Small intestine (tissue), 7 donors: ENCODE measurements at regions not wholly inside any gene's neighbourhood (a gene's known extent, or its start where the extent isn't known, plus 50 kb on each side); places are given as distances from the start of the nearest gene placed in this dataset.

Experiments
- DNase-seq, 2 donors: peaks; one replicate each; pipeline versions ENCODE4 v3.0.0 to v3.0.0-alpha.2; 2013
- FAIRE-seq: peaks from 2 replicates; lab custom pipeline; 2012; peaks lifted over from hg19 to GRCh38; lab: Jason Lieb, UNC
- H3K27ac ChIP-seq, 3 donors: one replicate each; pipeline ENCODE4 v1.5.1; 2013; ENCODE audit warnings: low read length in 2 of 3, mild to moderate bottlenecking in 2 of 3, control low read depth in 1 of 3, inconsistent platforms in 1 of 3, low read depth in 1 of 3, moderate library complexity in 1 of 3
- H3K27me3 ChIP-seq, 3 donors: one replicate each; pipeline ENCODE4 v1.6.1; 2013; ENCODE audit warnings: low read length in 3 of 3, inconsistent platforms in 1 of 3; ENCODE audit not compliant: control insufficient read depth in 3 of 3, insufficient read depth in 3 of 3
- H3K36me3 ChIP-seq, 3 donors: one replicate each; pipeline ENCODE4 v1.6.1; 2013; ENCODE audit warnings: low read length in 3 of 3, inconsistent platforms in 1 of 3, low read depth in 1 of 3, mild to moderate bottlenecking in 1 of 3, moderate library complexity in 1 of 3; ENCODE audit not compliant: control insufficient read depth in 3 of 3, insufficient read depth in 2 of 3
- H3K4me1 ChIP-seq, 3 donors: one replicate each; pipeline ENCODE4 v1.6.1; 2013; ENCODE audit warnings: low read length in 2 of 3, inconsistent platforms in 1 of 3, low read depth in 1 of 3, mild to moderate bottlenecking in 1 of 3, moderate library complexity in 1 of 3; ENCODE audit not compliant: control insufficient read depth in 3 of 3, insufficient read depth in 2 of 3
- H3K4me3 ChIP-seq, 3 donors: one replicate each; pipeline ENCODE4 v1.5.1; 2013; ENCODE audit warnings: low read length in 3 of 3, control low read depth in 1 of 3, inconsistent platforms in 1 of 3, low read depth in 1 of 3, mild to moderate bottlenecking in 1 of 3, moderate library complexity in 1 of 3
- H3K9me3 ChIP-seq, 2 donors: one replicate each; pipeline ENCODE4 v1.6.1; 2013; ENCODE audit warnings: low read depth in 1 of 2, low read length in 1 of 2; ENCODE audit not compliant: control insufficient read depth in 2 of 2, insufficient read depth in 1 of 2
- WGBS, 3 donors: extraction: QIAGEN DNeasy Blood & Tissue Kit; methylation state at CpG; one replicate each; pipeline ENCODE4 v1.1.7; 2013; 5-methylcytosine and 5-hydroxymethylcytosine counted together
- donor health status: healthy with polysubstance abuse.
- donor health status: control.
- donor health status: control.
- donor health status: Bipolar disorder and iron deficiency.
- donor health status: healthy.

- WGBS, 3 donors = 42 to 70% (median 52%) methylated on average over 3 of the region's 3 CpGs
- Histone ChIP-seq H3K4me3 (no peak overlapping the region), H3K36me3 (no peaks in the 10 kb centered on the region), H3K27ac (no peak overlapping the region), H3K27me3 (no peaks in the 10 kb centered on the region), H3K9me3 (no peaks in the 10 kb centered on the region), H3K4me1 (no peaks in the 10 kb centered on the region)
- no peak for FAIRE-seq
- DNase-seq = no peak
Observed at GRCh38 chr2:19111354-19111753, 247.1 kb downstream of the OSR1 start.

- no peaks in the 10 kb centered on the region for H3K4me1 ChIP-seq
- H3K27ac ChIP-seq = no peak overlapping the region
- no peaks in the 10 kb centered on the region for H3K36me3 ChIP-seq
- 93 to 98% (median 94%) methylated on average over 5 of the region's 5 CpGs for WGBS, 3 donors
- DNase-seq (no peak), FAIRE-seq (no peak)
- no peak overlapping the region for H3K4me3 ChIP-seq
- no peaks in the 10 kb centered on the region for H3K27me3 ChIP-seq
- no peaks in the 10 kb centered on the region for H3K9me3 ChIP-seq
Observed at GRCh38 chr2:19109518-19109917, 248.9 kb downstream of the OSR1 start.

DNA sequence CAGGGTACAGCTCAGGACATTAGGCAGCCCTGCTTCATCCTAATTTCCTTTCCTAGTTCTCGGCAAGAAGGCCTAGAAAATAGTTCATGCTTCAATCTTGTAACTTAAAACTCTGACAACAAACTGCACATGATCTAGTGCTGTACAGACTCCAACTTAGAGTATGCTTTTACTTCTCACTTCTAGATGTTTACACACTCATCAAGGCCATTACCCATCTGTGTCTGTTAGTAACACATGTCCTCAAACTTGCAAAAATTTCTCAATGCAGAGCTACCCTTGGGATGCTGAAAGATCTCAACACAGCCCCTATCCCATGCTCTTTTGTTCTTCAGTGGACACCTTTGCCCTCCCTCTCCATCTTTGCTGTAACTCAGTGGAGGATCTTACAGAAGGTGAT is 252.0 kb downstream of the OSR1 start:
- FAIRE-seq = no peak
- no peak overlapping the region for H3K27ac ChIP-seq
- no peaks in the 10 kb centered on the region for H3K9me3 ChIP-seq
- H3K4me1 ChIP-seq = no peaks in the 10 kb centered on the region
- 70 to 88% (median 84%) methylated on average over 1 of the region's 1 CpG for WGBS, 3 donors
- H3K36me3 ChIP-seq = no peaks in the 10 kb centered on the region
- H3K27me3 ChIP-seq = no peaks in the 10 kb centered on the region
- H3K4me3 ChIP-seq = no peak overlapping the region
- DNase-seq = no peak

DNA sequence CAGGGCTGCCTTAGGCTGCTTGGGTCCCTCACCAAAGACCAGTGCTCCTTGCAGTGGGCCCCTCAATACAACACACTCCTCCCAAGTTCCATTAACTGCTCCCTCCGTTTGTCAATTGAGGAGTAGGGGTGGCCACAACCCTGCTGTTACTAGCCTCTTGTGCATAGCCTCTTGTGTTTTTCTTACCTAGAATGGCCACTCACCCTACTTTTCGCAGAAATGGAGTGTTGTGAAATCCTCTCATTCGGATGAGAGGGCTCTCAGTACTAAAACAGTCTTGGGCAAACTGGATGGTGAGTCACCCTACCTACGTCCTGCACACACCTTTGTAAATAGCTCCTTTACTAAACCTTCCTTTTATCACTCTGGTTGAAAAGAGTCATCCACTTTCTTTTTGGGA is 253.9 kb downstream of the OSR1 start:
- Histone ChIP-seq H3K36me3 (no peaks in the 10 kb centered on the region), H3K4me3 (no peak overlapping the region), H3K4me1 (no peaks in the 10 kb centered on the region), H3K27ac (no peak overlapping the region), H3K27me3 (no peaks in the 10 kb centered on the region), H3K9me3 (no peaks in the 10 kb centered on the region)
- WGBS, 3 donors = 61 to 79% (median 77%) methylated on average over 4 of the region's 4 CpGs
- DNase-seq (no peak), FAIRE-seq (no peak)

- H3K4me3 ChIP-seq = no peak overlapping the region
- no peaks in the 10 kb centered on the region for H3K9me3 ChIP-seq
- FAIRE-seq (no peak), DNase-seq (no peak)
- no peaks in the 10 kb centered on the region for H3K4me1 ChIP-seq
- WGBS, 3 donors = 90 to 92% (median 90%) methylated on average over 4 of the region's 4 CpGs
- H3K27ac ChIP-seq = no peak overlapping the region
- no peaks in the 10 kb centered on the region for H3K27me3 ChIP-seq
- no peaks in the 10 kb centered on the region for H3K36me3 ChIP-seq
Observed at GRCh38 chr2:19102696-19103423, 255.6 kb downstream of the OSR1 start.

DNA sequence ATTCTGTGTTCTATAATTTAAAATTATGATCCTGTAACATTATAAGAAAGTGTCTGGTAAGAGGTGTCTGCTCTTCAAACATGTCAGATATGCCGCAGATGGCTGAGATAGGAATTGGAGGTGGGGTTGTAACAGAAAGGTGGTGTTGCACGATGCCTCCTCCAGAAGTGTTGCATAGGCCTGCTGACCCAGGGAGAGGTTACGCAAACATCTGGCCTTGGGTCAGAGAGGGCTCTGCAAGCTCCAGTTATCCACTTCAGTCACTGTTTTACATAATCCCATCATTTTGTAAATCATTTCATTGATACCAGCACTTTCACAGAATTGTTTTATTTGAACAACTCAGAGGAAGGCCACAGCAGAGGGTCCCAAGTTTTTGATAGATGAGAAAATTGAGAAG is 256.5 kb downstream of the OSR1 start:
- H3K27me3 ChIP-seq = no peaks in the 10 kb centered on the region
- H3K4me1 ChIP-seq = no peaks in the 10 kb centered on the region
- no peak overlapping the region for H3K4me3 ChIP-seq
- H3K27ac ChIP-seq = no peak overlapping the region
- 63 to 76% (median 67%) methylated on average over 3 of the region's 3 CpGs for WGBS, 3 donors
- no peaks in the 10 kb centered on the region for H3K36me3 ChIP-seq
- no peak for FAIRE-seq
- no peaks in the 10 kb centered on the region for H3K9me3 ChIP-seq
- DNase-seq = no peak

GRCh38 chr2:19100570-19100969 is 257.9 kb downstream of the OSR1 start:
- 65 to 85% (median 76%) methylated on average over 2 of the region's 2 CpGs for WGBS, 3 donors
- Histone ChIP-seq H3K4me1 (no peaks in the 10 kb centered on the region), H3K9me3 (no peaks in the 10 kb centered on the region), H3K27ac (no peak overlapping the region), H3K36me3 (no peaks in the 10 kb centered on the region), H3K27me3 (no peaks in the 10 kb centered on the region), H3K4me3 (no peak overlapping the region)
- FAIRE-seq (no peak), DNase-seq (no peak)

DNA sequence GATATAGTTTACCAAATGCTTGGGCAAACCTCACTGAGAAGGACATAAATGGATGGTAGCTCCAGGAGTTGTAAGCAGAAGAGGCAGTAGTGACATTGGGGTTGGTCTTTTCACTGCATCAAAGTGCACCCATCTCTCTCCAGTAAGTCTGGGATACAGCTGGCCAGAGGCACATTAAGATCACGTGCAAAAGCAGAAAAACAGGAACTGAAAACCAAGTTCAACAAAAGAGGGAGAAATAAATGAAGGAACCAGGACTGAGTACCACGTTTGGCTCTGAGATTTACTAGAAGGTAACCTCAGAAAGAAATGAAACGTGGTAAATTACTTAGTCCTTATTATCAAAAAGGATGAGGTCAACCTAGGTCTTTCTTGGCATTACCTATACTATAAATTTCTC is 259.2 kb downstream of the OSR1 start:
- DNase-seq = no peak
- H3K36me3 ChIP-seq = no peaks in the 10 kb centered on the region
- no peaks in the 10 kb centered on the region for H3K27me3 ChIP-seq
- H3K9me3 ChIP-seq = no peaks in the 10 kb centered on the region
- 55 to 66% (median 57%) methylated on average over 3 of the region's 3 CpGs for WGBS, 3 donors
- FAIRE-seq = no peak
- H3K27ac ChIP-seq = no peak overlapping the region
- H3K4me1 ChIP-seq = no peaks in the 10 kb centered on the region
- H3K4me3 ChIP-seq = no peak overlapping the region
